ENCODE measurements at regions not wholly inside any gene's neighbourhood (a gene's known extent, or its start where the extent isn't known, plus 50 kb on each side); places are given as distances from the start of the nearest gene placed in this dataset.

DNA sequence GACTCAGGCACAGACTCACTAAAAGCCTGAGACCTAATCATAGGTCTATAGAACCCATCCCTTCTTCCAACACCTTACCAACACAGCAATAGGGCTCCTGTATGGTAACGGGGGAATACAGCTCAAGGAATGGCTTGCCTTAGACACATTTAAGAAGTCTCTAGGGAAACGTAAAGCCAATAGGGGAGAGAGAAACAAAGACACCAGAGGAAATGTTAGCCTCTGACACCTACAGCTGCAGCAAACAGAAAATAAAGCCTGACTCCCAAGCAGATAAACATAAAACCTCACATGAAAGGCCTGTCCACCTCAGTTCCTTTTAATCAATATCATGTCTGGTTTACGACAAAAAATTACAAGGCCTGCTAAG lies 51.1 kb upstream of the NCOA1 start:
- Histone ChIP-seq H3K79me2 (ENCODE audit: low read length) (no peaks in the 10 kb centered on the region), H2AFZ (ENCODE audit: low read depth, low read length) (0 out of 2 replicates have a peak overlapping the region, but pooled peaks have one; percentile 21)

DNA sequence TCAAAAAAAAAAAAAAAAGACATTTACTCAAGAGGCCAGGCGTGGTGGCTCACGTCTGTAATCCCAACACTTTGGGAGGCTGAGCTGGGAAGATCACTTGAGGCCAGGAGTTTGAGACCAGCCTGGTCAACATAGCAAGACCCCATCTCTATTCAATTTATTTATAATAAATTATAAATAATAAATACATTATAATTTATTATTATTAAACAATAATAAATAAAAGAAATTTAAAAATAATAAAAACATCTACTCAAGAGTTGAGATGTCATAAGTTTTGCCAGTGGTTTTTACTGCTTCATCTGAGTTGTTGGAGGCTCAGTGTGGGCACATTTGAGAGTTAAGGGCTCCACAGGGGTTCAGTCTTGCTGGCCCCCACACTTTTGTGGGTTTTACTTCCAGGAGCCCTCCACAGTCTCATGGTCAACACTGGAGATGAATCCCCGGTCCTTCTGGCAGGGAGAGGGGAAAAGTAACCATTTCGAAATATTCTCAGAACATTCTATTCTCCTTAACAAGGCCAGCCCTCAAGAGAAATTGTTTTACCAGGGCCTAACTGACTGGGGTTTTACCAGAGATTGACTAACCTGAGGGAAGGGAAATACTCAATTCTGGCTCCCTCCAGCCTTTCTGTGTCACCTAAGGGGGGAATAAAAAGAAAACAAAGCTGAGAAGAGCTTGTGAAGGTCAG lies 51.6 kb upstream of the NCOA1 start:
- 0 out of 2 replicates have a peak overlapping the region, but pooled peaks have one; percentile 21 for H2AFZ ChIP-seq (ENCODE audit: low read depth, low read length)
- H3K4me1 ChIP-seq (ENCODE audit: low read length) = no peaks in the 10 kb centered on the region
- TF ChIP-seq, protein P1, sequence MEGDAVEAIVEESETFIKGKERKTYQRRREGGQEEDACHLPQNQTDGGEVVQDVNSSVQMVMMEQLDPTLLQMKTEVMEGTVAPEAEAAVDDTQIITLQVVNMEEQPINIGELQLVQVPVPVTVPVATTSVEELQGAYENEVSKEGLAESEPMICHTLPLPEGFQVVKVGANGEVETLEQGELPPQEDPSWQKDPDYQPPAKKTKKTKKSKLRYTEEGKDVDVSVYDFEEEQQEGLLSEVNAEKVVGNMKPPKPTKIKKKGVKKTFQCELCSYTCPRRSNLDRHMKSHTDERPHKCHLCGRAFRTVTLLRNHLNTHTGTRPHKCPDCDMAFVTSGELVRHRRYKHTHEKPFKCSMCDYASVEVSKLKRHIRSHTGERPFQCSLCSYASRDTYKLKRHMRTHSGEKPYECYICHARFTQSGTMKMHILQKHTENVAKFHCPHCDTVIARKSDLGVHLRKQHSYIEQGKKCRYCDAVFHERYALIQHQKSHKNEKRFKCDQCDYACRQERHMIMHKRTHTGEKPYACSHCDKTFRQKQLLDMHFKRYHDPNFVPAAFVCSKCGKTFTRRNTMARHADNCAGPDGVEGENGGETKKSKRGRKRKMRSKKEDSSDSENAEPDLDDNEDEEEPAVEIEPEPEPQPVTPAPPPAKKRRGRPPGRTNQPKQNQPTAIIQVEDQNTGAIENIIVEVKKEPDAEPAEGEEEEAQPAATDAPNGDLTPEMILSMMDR (IDR thresholded peaks at IDR 0.05; ENCODE audit: low read depth, low read length) = no peak
- no peak for TF ChIP-seq EZH2phosphoT487 (IDR thresholded peaks at IDR 0.05; ENCODE audit: low read depth)
- H3K9ac ChIP-seq (ENCODE audit: low read length) = no peak overlapping the region
- H3K4me3 ChIP-seq (ENCODE audit: low read length) = no peak overlapping the region
- H3K36me3 ChIP-seq (replicated peaks; ENCODE audit: low read depth, low read length) = no peaks in the 10 kb centered on the region
- H3K4me2 ChIP-seq (ENCODE audit: low read length) = no peak overlapping the region
- no peaks in the 10 kb centered on the region for H3K79me2 ChIP-seq (ENCODE audit: low read length)
- H3K27me3 ChIP-seq (ENCODE audit: low read depth, low read length) = no peaks in the 10 kb centered on the region
- no peak overlapping the region for H3K27ac ChIP-seq (ENCODE audit: low read length)
- no peaks in the 10 kb centered on the region for H4K20me1 ChIP-seq (ENCODE audit: insufficient read depth, low read length)
- H3K9me3 ChIP-seq (ENCODE audit: insufficient read depth, low read length) = no peaks in the 10 kb centered on the region

More for the DNA sequence above, 51.1 kb upstream of the NCOA1 start:
- Histone ChIP-seq H3K27ac (ENCODE audit: low read length) (no peak overlapping the region), H4K20me1 (ENCODE audit: insufficient read depth, low read length) (no peaks in the 10 kb centered on the region), H3K4me2 (ENCODE audit: low read length) (no peak overlapping the region), H3K27me3 (ENCODE audit: low read depth, low read length) (no peaks in the 10 kb centered on the region), H3K9ac (ENCODE audit: low read length) (no peak overlapping the region), H3K4me1 (ENCODE audit: low read length) (no peaks in the 10 kb centered on the region), H3K9me3 (ENCODE audit: insufficient read depth, low read length) (no peaks in the 10 kb centered on the region), H3K4me3 (ENCODE audit: low read length) (no peak overlapping the region), H3K36me3 (replicated peaks; ENCODE audit: low read depth, low read length) (no peaks in the 10 kb centered on the region)
- no peak for TF ChIP-seq EZH2phosphoT487 (IDR thresholded peaks at IDR 0.05; ENCODE audit: low read depth)
- TF ChIP-seq, protein P1 (IDR thresholded peaks at IDR 0.05; ENCODE audit: low read depth, low read length) = no peak

DNA sequence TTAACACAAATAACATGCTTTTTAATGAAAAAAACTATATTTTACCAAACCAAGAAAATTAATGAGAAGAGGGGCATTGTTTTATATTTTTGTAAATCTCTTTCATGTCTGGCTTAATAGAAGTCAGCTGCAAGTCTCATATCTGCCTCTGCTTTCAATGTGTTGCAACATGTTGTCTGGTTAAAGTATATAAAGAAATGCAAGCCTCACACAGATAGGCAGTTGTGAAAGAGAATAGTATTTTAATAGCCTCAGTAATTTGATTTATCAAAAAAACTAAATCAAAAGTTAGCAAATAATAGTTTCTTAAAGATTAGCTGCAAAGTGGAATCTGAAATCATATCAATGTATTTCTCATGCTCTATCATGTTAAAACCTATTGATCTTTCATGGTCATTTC lies 52.9 kb upstream of the NCOA1 start:
- Histone ChIP-seq H3K4me1 (ENCODE audit: low read length) (no peaks in the 10 kb centered on the region), H3K9ac (ENCODE audit: low read length) (no peak overlapping the region), H3K4me3 (ENCODE audit: low read length) (no peak overlapping the region), H3K27me3 (ENCODE audit: low read depth, low read length) (no peaks in the 10 kb centered on the region), H3K36me3 (replicated peaks; ENCODE audit: low read depth, low read length) (no peaks in the 10 kb centered on the region), H2AFZ (ENCODE audit: low read depth, low read length) (no peak overlapping the region), H4K20me1 (ENCODE audit: insufficient read depth, low read length) (no peaks in the 10 kb centered on the region), H3K9me3 (ENCODE audit: insufficient read depth, low read length) (no peaks in the 10 kb centered on the region), H3K79me2 (ENCODE audit: low read length) (no peaks in the 10 kb centered on the region), H3K4me2 (ENCODE audit: low read length) (no peak overlapping the region), H3K27ac (ENCODE audit: low read length) (no peak overlapping the region)
- TF ChIP-seq EZH2phosphoT487 (IDR thresholded peaks at IDR 0.05; ENCODE audit: low read depth) = no peak
- TF ChIP-seq, protein P1 (IDR thresholded peaks at IDR 0.05; ENCODE audit: low read depth, low read length) = no peak

DNA sequence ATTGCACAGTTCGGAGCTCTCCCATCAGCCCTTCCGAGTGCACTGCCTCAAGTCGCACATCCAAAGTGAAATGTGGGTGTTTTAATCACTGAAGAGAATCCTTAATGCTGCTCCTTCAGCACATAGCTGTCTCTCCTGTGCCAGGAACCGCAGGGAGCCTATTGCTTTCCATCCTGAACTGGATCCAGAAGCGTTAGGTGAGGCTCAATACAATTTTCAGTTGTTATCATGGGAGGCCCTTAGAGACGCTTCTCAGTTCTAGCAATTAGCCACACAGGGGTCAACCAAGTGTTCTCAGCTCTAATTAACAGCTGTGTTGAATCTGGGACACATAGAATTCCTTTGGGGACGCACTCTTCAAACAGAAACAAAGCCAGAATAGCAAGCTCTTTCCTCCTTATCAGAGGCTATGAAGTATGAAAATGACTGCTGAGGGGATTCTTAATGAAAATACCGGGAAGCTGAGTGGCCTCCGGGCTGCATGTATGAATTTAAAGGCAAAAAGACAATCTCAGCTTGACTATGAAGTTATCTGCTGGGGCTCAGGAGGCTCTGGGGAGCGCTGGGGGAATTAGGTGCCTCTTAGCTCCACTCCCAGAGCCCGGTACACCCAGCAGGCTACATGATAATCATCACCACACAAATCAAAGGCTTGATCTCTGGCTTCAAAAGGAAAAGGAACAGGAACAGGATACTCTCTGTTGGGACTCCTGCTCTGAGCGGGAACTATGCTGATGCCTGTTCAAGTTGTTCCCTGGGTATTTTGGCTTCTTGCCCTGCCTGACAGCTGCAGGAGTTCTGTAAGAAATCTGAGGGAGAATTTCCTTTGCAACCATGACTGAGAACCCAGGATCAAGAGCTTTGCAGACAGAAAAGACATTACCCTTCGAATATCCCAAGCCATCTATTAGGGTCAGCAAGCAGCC lies 55.4 kb upstream of the NCOA1 start:
- no peak for TF ChIP-seq EZH2phosphoT487 (IDR thresholded peaks at IDR 0.05; ENCODE audit: low read depth)
- TF ChIP-seq, protein P1 (IDR thresholded peaks at IDR 0.05; ENCODE audit: low read depth, low read length) = no peak
- no peaks in the 10 kb centered on the region for H3K36me3 ChIP-seq (replicated peaks; ENCODE audit: low read depth, low read length)
- H4K20me1 ChIP-seq (ENCODE audit: insufficient read depth, low read length) = no peaks in the 10 kb centered on the region
- no peak overlapping the region for H3K9ac ChIP-seq (ENCODE audit: low read length)
- no peaks in the 10 kb centered on the region for H3K79me2 ChIP-seq (ENCODE audit: low read length)
- no peaks in the 10 kb centered on the region for H3K9me3 ChIP-seq (ENCODE audit: insufficient read depth, low read length)
- H2AFZ ChIP-seq (ENCODE audit: low read depth, low read length) = no peak overlapping the region
- H3K4me1 ChIP-seq (ENCODE audit: low read length) = no peaks in the 10 kb centered on the region
- H3K4me3 ChIP-seq (ENCODE audit: low read length) = no peak overlapping the region
- H3K4me2 ChIP-seq (ENCODE audit: low read length) = no peak overlapping the region
- no peak overlapping the region for H3K27ac ChIP-seq (ENCODE audit: low read length)
- no peaks in the 10 kb centered on the region for H3K27me3 ChIP-seq (ENCODE audit: low read depth, low read length)
